ENCODE measurements at regions not wholly inside any gene's neighbourhood (a gene's known extent, or its start where the extent isn't known, plus 50 kb on each side); places are given as distances from the start of the nearest gene placed in this dataset.

- no peak for TF ChIP-seq CTCF (IDR thresholded peaks at IDR 0.05; ENCODE audit: low read depth, low read length)
- H3K9me3 ChIP-seq (ENCODE audit: severe bottlenecking): no peaks in the 10 kb centered on the region
- no peaks in the 10 kb centered on the region for H3K27me3 ChIP-seq (ENCODE audit: insufficient read depth, low read depth, severe bottlenecking)
- H3K36me3 ChIP-seq: no peaks in the 10 kb centered on the region
- no peak overlapping the region for H3K27ac ChIP-seq
- DNase-seq: no peak
- H3K4me3 ChIP-seq (ENCODE audit: low read depth, low read length): no peak overlapping the region
Observed at GRCh38 chr3:127490271-127491023, 100.1 kb downstream of the TPRA1 start.

DNA sequence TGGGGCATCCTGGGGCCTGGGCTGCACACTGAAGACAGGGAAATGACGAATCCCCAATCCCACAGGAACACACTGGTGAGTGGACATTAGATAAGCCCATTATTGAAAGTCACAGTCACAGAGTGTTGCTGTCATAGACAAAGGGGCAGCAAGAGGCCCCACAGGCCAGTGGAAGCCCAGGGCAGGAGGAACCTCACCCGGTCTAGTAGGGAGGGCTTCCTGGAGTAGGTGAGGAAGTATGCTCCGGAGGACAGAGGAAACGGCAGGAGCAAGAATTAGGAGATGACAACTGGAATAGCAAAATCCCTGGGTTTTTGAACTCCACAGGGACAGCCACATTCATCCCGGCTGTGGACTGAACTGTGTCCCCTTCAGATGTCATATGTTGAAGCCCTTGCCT lies 101.2 kb downstream of the TPRA1 start:
- Histone ChIP-seq H3K27ac (no peak overlapping the region), H3K4me3 (ENCODE audit: low read depth, low read length) (no peak overlapping the region), H3K27me3 (ENCODE audit: insufficient read depth, low read depth, severe bottlenecking) (no peaks in the 10 kb centered on the region), H3K36me3 (no peaks in the 10 kb centered on the region), H3K9me3 (ENCODE audit: severe bottlenecking) (no peaks in the 10 kb centered on the region)
- DNase-seq: no peak
- TF ChIP-seq CTCF (IDR thresholded peaks at IDR 0.05; ENCODE audit: low read depth, low read length): no peak

- Histone ChIP-seq H3K9me3 (ENCODE audit: severe bottlenecking) (no peaks in the 10 kb centered on the region), H3K27me3 (ENCODE audit: insufficient read depth, low read depth, severe bottlenecking) (no peaks in the 10 kb centered on the region), H3K4me3 (ENCODE audit: low read depth, low read length) (no peak overlapping the region), H3K36me3 (no peaks in the 10 kb centered on the region), H3K27ac (no peak overlapping the region)
- no peak for DNase-seq
- TF ChIP-seq CTCF (IDR thresholded peaks at IDR 0.05; ENCODE audit: low read depth, low read length): no peak
Observed at GRCh38 chr3:127488740-127489139, 101.8 kb downstream of the TPRA1 start.

GRCh38 chr3:127488141-127488672 lies 102.3 kb downstream of the TPRA1 start:
- Histone ChIP-seq H3K36me3 (no peaks in the 10 kb centered on the region), H3K27me3 (ENCODE audit: insufficient read depth, low read depth, severe bottlenecking) (no peaks in the 10 kb centered on the region), H3K9me3 (ENCODE audit: severe bottlenecking) (no peaks in the 10 kb centered on the region), H3K4me3 (ENCODE audit: low read depth, low read length) (no peak overlapping the region), H3K27ac (no peak overlapping the region)
- TF ChIP-seq CTCF (IDR thresholded peaks at IDR 0.05; ENCODE audit: low read depth, low read length): no peak
- DNase-seq: no peak

DNA sequence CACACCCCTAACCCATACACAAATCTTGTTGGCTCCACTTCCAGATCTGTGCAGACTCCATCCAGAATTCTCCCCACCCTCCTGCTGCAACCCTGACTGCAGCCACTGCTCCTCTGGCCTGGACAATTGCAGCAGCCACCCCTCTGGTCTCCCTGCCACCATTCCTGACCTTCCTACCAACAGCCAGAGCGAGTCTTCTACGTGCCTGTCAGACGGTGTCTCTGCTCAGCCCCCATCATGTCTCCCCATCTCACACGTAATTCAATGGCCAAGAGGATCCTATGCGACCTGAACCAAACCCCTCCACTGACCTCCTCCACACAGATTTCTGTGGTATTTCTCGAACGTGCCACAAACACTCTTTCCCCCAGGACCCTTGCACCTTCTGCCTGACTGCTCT lies 103.3 kb downstream of the TPRA1 start:
- TF ChIP-seq CTCF (IDR thresholded peaks at IDR 0.05; ENCODE audit: low read depth, low read length): no peak

More for the DNA sequence above, 103.3 kb downstream of the TPRA1 start:
- no peak overlapping the region for H3K27ac ChIP-seq
- H3K36me3 ChIP-seq: no peaks in the 10 kb centered on the region
- DNase-seq: no peak
- no peak overlapping the region for H3K4me3 ChIP-seq (ENCODE audit: low read depth, low read length)
- no peaks in the 10 kb centered on the region for H3K27me3 ChIP-seq (ENCODE audit: insufficient read depth, low read depth, severe bottlenecking)
- H3K9me3 ChIP-seq (ENCODE audit: severe bottlenecking): no peaks in the 10 kb centered on the region
